HG03521 (cell line): ENCODE measurements at regions not wholly inside any gene's neighbourhood (a gene's known extent, or its start where the extent isn't known, plus 50 kb on each side); places are given as distances from the start of the nearest gene placed in this dataset.

Experiments
- ATAC-seq: cut with Tn5 transposase; IDR thresholded peaks from one replicate; pipeline ENCODE4 v1.9.1; 2021; ENCODE audit warnings: mild to moderate bottlenecking, moderate library complexity; ENCODE audit not compliant: unreplicated experiment

DNA sequence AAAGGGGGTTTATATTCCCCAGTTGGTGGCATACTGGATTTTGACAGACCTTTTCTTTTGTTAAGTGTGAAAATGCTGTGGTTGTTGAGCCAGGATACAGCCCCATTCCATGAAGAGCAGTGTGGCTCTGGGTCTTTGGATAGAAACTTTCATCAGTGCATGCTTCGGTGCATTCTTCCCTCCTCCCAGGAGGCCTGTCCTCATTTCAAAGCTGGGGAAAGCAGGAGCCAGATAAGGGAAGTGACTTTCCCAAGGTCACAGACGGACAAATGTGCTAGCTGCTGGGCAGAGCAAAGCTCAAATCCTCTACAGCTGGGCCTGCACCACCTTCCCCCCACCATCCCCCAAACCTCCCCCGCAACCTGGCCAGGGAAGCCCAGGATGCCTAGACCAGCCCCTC, 184.5 kb upstream of the NTM start:
- no peak for ATAC-seq

DNA sequence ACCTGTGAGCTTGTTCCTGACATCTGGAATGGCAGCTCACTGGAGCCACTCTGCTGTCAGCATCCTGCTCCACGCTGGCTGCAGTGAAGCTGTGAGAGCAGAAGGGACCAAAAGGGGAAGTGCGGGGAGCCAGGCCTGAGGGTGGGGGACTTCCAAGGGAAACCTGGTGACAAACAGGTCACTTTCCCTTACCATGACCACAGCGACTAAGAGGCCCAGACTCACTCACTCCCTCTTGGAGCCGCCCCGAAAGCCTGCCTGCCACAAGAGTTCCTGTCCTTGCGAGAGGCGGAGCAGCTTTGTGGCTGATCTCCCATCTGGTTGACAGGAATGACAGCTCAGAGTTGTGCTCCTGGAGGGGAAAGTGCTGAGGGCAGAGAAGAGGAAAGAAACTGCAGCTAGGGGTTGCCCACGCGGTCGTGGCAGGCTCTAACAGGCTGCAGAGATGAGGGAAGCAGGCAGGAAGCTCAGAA, 183.8 kb upstream of the NTM start:
- peak; percentile 93 for ATAC-seq

DNA sequence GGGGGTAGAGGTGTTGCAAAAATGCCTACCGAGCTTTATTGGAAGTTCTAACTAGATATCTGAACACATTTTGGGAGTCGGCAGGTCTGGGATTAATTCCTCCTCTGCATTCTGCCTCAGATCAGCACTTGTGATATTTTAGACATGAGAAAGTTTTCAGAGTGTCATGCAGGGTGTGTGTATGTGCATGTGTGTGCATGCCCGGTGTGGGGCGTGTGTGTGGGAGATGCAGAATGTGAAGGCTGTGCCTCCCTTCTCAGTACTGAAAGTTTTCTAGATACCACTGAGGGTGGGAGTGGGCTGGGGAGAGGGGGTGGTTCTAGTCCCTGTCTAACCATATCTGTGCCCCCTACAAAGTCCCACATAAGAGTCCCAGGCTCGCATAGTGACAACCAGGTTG, 180.0 kb upstream of the NTM start:
- ATAC-seq: no peak

DNA sequence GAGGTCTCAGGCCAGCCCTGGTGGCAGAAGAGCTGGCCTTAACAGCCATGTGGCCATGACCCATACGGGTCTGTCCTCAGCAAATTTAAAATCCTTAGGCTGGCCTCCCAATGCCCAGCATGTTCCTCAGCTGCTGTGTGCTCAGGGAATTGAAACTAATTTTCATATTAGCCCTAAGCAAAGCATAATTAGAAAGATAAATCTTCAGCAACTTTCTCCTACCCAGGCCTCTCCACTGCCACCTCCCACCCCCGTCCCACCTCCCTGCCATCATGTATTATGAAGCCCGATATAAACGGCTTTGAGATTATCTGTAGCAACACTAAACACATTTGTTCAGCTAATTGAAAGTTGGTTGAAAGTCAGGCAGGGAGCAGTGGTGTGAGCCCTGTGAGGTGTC, 178.8 kb upstream of the NTM start:
- no peak for ATAC-seq

GRCh38 chr11:131192628-131193027, 177.8 kb upstream of the NTM start:
- ATAC-seq: no peak

- no peak for ATAC-seq
These were observed 177.3 kb upstream of the NTM start for GRCh38 chr11:131193031-131193501.

DNA sequence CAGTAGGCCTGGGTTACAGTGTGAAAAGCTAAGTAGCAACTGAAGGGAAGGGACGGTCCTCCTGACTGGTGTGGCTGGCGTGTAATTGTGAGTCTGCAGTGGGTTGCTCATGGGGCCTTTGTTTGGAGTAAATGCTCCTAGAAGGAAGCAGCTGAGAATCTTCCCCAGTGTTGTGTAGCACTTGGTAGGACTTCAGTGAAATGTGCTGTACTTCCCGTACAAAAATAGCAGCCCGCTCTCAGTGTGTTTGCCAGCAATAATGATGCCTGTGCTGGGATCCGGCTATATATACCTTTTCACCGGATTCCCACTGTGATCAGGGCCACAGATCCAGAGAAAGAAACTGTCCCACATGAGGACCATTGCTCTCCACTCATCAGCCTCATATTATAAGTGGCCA, 175.7 kb upstream of the NTM start:
- ATAC-seq: no peak

- ATAC-seq: no peak
These were observed 174.5 kb upstream of the NTM start for GRCh38 chr11:131195661-131196517.

- ATAC-seq: no peak
These were observed 172.0 kb upstream of the NTM start for GRCh38 chr11:131198161-131199014.

- no peak for ATAC-seq
These were observed 171.5 kb upstream of the NTM start for GRCh38 chr11:131199015-131199280.

- ATAC-seq: no peak
These were observed 168.7 kb upstream of the NTM start for GRCh38 chr11:131201674-131202073.

DNA sequence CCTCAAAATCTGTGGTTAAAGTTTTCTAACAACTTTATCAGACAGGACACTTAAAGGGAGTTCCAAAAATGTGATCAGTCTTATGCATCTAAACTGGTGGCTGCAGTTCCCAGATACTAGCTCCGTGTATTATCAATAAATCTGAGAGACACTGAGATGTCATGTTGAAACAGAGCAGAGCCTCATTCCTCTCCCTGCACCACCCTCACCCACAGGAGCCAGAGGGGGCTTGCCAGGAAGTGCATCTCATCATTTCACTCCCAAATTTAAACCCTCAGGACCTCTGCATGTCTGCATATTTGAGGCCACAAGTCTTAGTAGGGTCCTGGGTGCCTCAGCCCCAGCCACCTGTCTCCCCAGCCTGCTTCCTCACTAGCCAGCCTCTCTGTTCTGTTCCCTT, 167.4 kb upstream of the NTM start:
- no peak for ATAC-seq

DNA sequence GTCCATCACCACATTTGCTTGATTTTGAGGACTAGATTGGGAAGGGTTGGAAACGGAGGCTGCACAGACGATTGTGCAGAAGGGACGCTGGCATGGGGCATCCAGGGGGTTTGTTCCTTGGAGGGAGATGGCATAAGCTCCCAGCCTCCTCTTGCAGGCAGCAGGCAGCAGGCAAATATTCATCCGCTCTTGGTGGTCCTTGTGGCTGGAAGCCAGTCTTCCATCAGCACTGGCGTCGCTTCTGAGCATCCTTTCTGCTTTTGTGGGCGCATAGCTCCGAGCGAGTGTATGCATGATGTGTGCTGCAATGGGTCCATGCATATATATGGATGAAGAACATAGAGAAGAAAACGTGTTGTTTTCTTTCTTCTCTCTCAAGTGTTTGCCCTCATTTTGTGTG, 166.1 kb upstream of the NTM start:
- ATAC-seq: no peak

GRCh38 chr11:131204765-131205380, 165.5 kb upstream of the NTM start:
- no peak for ATAC-seq

DNA sequence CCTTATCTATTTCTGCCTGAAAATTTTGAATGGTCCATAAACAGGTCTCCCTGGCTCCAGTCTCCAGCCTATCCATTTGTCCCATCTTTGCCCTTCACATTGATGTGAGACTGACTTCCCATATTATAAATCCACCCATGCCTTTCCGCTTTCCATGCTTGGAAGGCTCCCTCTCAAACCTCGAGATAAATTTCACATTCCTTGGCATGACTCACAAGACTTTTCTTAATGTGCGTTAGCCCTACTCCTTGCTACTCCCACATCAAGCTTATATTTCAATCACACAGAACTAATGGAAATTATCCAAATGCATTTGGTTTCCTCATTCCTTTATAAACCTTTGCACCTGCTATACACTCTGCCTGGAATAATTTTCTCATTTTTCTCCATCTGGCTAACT, 163.7 kb upstream of the NTM start:
- ATAC-seq: no peak

GRCh38 chr11:131207901-131208300, 162.5 kb upstream of the NTM start:
- ATAC-seq: no peak

DNA sequence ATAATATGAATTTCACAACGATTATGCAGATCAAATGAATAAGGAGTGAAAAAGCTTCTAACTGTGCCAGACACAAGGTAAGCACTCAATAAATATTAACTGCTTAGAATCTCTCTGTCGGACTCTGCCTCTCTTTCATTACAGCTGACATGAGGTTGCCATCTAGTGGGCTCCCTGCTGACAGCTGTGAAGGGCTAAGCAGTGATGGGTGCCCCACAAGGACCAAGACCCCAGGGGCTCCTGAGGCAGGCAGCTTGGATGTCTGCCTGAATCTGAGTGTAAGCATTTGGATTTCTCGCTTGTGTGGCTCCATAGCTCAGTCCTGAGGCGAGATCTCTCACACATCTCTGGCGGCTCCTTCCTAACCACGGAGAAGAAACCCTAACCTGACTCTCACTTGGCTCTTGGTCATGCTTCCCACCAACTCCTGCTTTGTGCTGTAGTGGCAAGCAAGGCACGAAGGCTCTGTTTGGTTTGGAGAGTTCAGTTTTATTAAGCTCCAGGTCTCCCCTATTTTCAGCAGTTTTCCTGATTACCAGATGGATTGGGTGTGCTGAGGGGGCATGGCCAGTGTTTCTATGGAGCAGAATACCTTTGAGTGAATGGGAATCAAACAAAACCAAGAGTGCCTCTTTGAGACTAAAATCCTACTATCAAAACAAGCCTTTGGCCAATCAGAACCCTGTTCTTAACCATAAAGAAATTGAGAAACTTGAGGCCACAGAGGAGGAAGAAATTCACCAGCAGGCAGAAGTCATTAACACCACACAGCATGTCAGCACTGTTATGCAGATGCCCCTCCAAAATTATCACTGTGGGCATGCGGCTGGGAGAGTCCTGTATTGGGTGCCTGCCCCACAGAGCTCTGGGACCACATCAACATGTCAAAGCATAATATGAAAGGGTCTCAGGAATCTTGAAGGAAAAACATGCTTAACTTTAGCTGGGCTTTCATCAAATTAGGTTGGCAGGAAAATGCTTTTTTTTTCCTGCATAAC, 152.8 kb upstream of the NTM start:
- ATAC-seq: no peak

GRCh38 chr11:131218542-131218941, 151.9 kb upstream of the NTM start:
- ATAC-seq: no peak

DNA sequence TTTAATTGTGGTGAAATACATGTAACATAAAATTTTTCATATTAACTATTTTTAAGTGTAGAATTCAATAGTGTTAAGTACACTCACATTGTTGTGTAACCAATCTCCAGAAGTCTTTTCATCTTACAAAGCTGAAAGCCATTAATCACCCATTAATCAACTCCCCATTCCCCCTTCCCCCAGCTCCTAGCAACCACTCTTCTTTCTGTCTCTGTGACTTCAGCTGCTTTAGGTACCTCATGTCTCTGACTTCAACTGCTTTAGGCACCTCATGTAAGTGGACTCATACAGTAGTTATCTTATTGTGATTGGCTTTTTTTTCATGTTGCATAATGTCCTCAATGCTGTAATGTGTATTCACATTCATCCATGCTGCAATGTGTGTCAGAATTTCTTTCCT, 150.8 kb upstream of the NTM start:
- ATAC-seq: no peak

GRCh38 chr11:131223198-131223991, 147.0 kb upstream of the NTM start:
- no peak for ATAC-seq
